ENCODE measurements at regions not wholly inside any gene's neighbourhood (a gene's known extent, or its start where the extent isn't known, plus 50 kb on each side); places are given as distances from the start of the nearest gene placed in this dataset.

DNA sequence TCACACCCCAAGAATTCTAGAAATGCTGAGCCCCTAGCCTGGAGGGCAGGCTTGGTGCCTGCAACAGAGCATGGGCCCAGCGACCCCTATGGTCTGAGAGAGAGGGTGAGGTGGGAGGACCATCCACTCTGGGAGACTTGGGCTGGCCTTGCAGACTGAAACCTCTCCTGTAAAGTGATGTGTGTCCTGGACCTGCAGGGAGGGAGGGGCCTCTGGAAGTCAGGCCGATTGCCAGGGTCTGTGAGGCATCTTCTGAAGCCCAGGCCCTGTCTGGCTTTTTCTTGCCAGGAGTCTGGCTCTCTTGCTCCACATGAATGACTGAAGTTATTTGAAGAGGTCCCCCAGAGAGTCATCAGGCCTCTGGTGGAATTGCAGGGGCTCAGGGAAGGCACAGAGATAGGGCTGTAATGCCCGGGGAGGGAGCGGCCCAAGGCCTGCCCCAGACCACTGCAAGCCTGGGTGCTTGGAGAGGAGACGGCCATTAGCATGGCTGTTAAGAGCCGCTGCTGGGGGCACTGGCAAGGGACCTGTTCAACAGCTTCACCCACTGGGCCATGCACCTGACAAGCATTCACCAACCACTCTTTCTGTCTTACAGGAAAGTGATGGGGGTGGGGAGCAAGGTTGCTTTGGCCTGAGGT is 56.0 kb upstream of the CHRNA7 start:
- H3K4me1 ChIP-seq (ENCODE audit: control insufficient read depth in 1 of 2, extremely low read depth in 1 of 2, insufficient read depth in 2 of 2, low read length in 2 of 2): peaks cover 0 to 9% of the 10 kb centered on the region in 2 experiments
- no peak overlapping the region for H3K27ac ChIP-seq (ENCODE audit: low read length)
- no peak for DNase-seq
- Mint-ChIP-seq H3K36me3 (no peaks in the 10 kb centered on the region), H3K27ac (no peak overlapping the region), H3K27me3 (peaks cover 36 to 42% of the 10 kb centered on the region in 2 donors), H3K4me1 (peaks cover 13 to 21% (median 13%) of the 10 kb centered on the region in 3 donors), H3K9me3 (no peaks in the 10 kb centered on the region), H3K4me3 (peak overlapping the region in 1 of 3 donors; percentile 55)
- no peak overlapping the region for H3K4me3 ChIP-seq (ENCODE audit: control insufficient read depth in 1 of 2, extremely low read depth in 1 of 2, low read length in 1 of 2)
- CTCF ChIA-PET: no interaction called here
- H3K9me3 ChIP-seq: no peaks in the 10 kb centered on the region
- no peaks in the 10 kb centered on the region for H3K36me3 ChIP-seq (ENCODE audit: control insufficient read depth in 2 of 2, extremely low read depth in 1 of 2, insufficient read depth in 1 of 2, low read length in 1 of 2)
- POLR2A ChIA-PET: no interaction called here
- WGBS (ENCODE audit: insufficient coverage): 81% methylated on average over 3 of the region's 6 CpGs
- H3K27me3 ChIP-seq (replicated peaks in 1 of 2; ENCODE audit: control insufficient read depth in 2 of 2, extremely low read depth in 1 of 2, insufficient read depth in 2 of 2, low read length in 1 of 2): peaks cover 0 to 45% of the 10 kb centered on the region in 2 experiments
- ATAC-seq (replicated peaks in 1 of 4): no peak

GRCh38 chr15:31974855-31975829 is 55.2 kb upstream of the CHRNA7 start:
- Histone ChIP-seq H3K4me1 (ENCODE audit: control insufficient read depth in 1 of 2, extremely low read depth in 1 of 2, insufficient read depth in 2 of 2, low read length in 2 of 2) (peaks cover 0 to 9% of the 10 kb centered on the region in 2 experiments), H3K4me3 (ENCODE audit: control insufficient read depth in 1 of 2, extremely low read depth in 1 of 2, low read length in 1 of 2) (no peak overlapping the region), H3K36me3 (ENCODE audit: control insufficient read depth in 2 of 2, extremely low read depth in 1 of 2, insufficient read depth in 1 of 2, low read length in 1 of 2) (no peaks in the 10 kb centered on the region), H3K27me3 (replicated peaks in 1 of 2; ENCODE audit: control insufficient read depth in 2 of 2, extremely low read depth in 1 of 2, insufficient read depth in 2 of 2, low read length in 1 of 2) (peaks cover 0 to 45% of the 10 kb centered on the region in 2 experiments), H3K27ac (ENCODE audit: low read length) (no peak overlapping the region), H3K9me3 (no peaks in the 10 kb centered on the region)
- CTCF ChIA-PET: no interaction called here
- peaks cover 31 to 37% of the 10 kb centered on the region in 2 donors for H3K27me3 Mint-ChIP-seq
- H3K9me3 Mint-ChIP-seq: no peaks in the 10 kb centered on the region
- peak overlapping the region; percentile 42 to 55 (median 50) for H3K4me3 Mint-ChIP-seq
- 26% methylated on average over 29 of the region's 36 CpGs for WGBS (ENCODE audit: insufficient coverage)
- H3K36me3 Mint-ChIP-seq: no peaks in the 10 kb centered on the region
- no peak overlapping the region for H3K27ac Mint-ChIP-seq
- ATAC-seq (replicated peaks in 1 of 4) (peak in 2 of 4 experiments; percentile 24 to 37), DNase-seq (peak in 13 of 35 experiments; percentile 5 to 47 (median 16))
- H3K4me1 Mint-ChIP-seq: peaks cover 13 to 21% (median 13%) of the 10 kb centered on the region in 3 donors
- POLR2A ChIA-PET: interaction anchor here in 1 of 2 donors (0.6 kb wide), 1 partner anchor 1916 kb away, joined by 3 read pairs; no protein-coding TSS in a partner anchor

- ChIA-PET CTCF (no interaction called here), POLR2A (no interaction called here)
- H3K4me1 Mint-ChIP-seq: peaks cover 13 to 21% (median 13%) of the 10 kb centered on the region in 3 donors
- Histone ChIP-seq H3K4me3 (ENCODE audit: control insufficient read depth in 1 of 2, extremely low read depth in 1 of 2, low read length in 1 of 2) (no peak overlapping the region), H3K27me3 (replicated peaks in 1 of 2; ENCODE audit: control insufficient read depth in 2 of 2, extremely low read depth in 1 of 2, insufficient read depth in 2 of 2, low read length in 1 of 2) (peaks cover 0 to 45% of the 10 kb centered on the region in 2 experiments), H3K9me3 (no peaks in the 10 kb centered on the region), H3K4me1 (ENCODE audit: control insufficient read depth in 1 of 2, extremely low read depth in 1 of 2, insufficient read depth in 2 of 2, low read length in 2 of 2) (peaks cover 0 to 9% of the 10 kb centered on the region in 2 experiments), H3K27ac (ENCODE audit: low read length) (no peak overlapping the region), H3K36me3 (ENCODE audit: control insufficient read depth in 2 of 2, extremely low read depth in 1 of 2, insufficient read depth in 1 of 2, low read length in 1 of 2) (no peaks in the 10 kb centered on the region)
- no peaks in the 10 kb centered on the region for H3K9me3 Mint-ChIP-seq
- no peak overlapping the region for H3K27ac Mint-ChIP-seq
- DNase-seq (peak in 1 of 35 experiments; percentile 6), ATAC-seq (replicated peaks in 1 of 4) (no peak)
- 91% methylated on average over 9 of the region's 9 CpGs for WGBS (ENCODE audit: insufficient coverage)
- no peaks in the 10 kb centered on the region for H3K36me3 Mint-ChIP-seq
- peak overlapping the region in 1 of 3 donors; percentile 55 for H3K4me3 Mint-ChIP-seq
- peaks cover 32 to 33% of the 10 kb centered on the region in 2 donors for H3K27me3 Mint-ChIP-seq
Measured at GRCh38 chr15:31975830-31976229, 54.5 kb upstream of the CHRNA7 start.

DNA sequence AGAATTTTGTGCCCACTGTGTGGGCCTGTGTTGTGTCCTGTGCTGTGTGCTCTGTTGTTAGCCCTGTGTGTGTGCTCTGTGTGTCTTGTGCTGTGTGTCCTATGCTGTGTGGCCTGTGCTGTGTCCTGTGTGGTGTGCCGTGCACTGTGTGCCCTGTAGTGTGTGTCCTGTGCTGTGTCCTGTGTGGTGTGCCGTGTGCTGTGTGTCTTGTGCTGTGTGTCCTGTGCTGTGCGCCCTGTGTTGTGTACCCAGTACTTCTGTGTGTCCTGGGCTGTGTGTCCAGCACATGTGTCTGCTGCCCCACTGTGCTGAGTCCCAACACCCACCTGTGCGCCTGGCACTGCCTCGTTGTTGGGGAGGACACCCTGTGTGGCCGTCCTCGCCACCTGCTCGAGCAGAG is 53.2 kb upstream of the CHRNA7 start:
- POLR2A ChIA-PET: no interaction called here
- Histone ChIP-seq H3K36me3 (ENCODE audit: control insufficient read depth in 2 of 2, extremely low read depth in 1 of 2, insufficient read depth in 1 of 2, low read length in 1 of 2) (no peaks in the 10 kb centered on the region), H3K27me3 (replicated peaks in 1 of 2; ENCODE audit: control insufficient read depth in 2 of 2, extremely low read depth in 1 of 2, insufficient read depth in 2 of 2, low read length in 1 of 2) (peaks cover 0 to 45% of the 10 kb centered on the region in 2 experiments), H3K4me1 (ENCODE audit: control insufficient read depth in 1 of 2, extremely low read depth in 1 of 2, insufficient read depth in 2 of 2, low read length in 2 of 2) (peaks cover 0 to 9% of the 10 kb centered on the region in 2 experiments), H3K4me3 (ENCODE audit: control insufficient read depth in 1 of 2, extremely low read depth in 1 of 2, low read length in 1 of 2) (no peak overlapping the region), H3K9me3 (no peaks in the 10 kb centered on the region), H3K27ac (ENCODE audit: low read length) (no peak overlapping the region)
- DNase-seq (no peak), ATAC-seq (replicated peaks in 1 of 4) (no peak)
- peaks cover 13 to 21% (median 13%) of the 10 kb centered on the region in 3 donors for H3K4me1 Mint-ChIP-seq
- H3K36me3 Mint-ChIP-seq: no peaks in the 10 kb centered on the region
- H3K9me3 Mint-ChIP-seq: no peaks in the 10 kb centered on the region
- H3K4me3 Mint-ChIP-seq: no peak overlapping the region
- H3K27ac Mint-ChIP-seq: no peak overlapping the region
- H3K27me3 Mint-ChIP-seq: peaks cover 33 to 35% of the 10 kb centered on the region in 2 donors
- CTCF ChIA-PET: interaction anchor here (0.6 to 0.8 kb wide), 2 partner anchors 8 to 10 kb away, joined by 3 to 4 read pairs; no protein-coding TSS in a partner anchor
- 69% methylated on average over 8 of the region's 8 CpGs for WGBS (ENCODE audit: insufficient coverage)

DNA sequence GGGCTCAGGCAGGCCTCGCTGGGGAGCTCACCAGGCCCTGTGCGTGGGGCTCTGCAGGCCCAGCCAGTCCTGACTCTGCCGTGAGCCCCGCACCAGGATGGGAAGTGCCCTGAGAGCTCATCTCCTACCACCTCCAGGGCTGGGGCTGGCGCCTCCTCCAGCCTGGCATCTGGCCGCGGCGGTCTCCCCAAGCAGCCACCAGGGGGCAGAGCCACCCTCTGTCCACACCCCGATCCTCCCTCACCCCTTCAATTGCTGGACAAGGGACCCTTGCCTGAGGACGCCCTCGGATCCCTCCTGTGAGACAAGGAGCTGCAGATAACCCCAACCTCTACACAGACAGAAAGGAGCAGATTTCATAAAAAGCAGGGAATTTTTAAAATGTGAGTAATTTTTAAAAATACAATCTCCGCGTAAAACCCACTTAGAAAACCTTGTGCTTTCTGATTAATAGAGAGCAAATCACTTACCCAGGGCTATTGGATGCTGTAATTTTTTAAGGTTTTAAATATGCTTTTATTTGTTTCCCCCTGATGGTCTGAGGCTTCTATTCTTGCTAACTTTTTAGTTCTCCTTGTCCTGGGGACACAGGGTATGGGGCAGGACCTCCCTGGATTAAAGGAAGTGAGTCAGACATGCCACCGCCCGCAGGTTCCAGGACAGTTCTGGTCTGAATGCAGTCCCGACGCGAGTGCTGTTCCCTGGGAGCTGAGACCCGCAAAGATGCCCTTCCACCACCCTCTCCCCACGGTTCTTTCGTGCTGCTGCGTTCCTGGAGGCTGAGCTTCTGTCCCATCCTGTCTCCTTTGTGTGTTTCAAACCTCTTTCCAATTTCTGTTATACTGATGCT is 52.3 kb upstream of the CHRNA7 start:
- Mint-ChIP-seq H3K27ac (no peak overlapping the region), H3K4me1 (peaks cover 13 to 21% (median 13%) of the 10 kb centered on the region in 3 donors), H3K36me3 (no peaks in the 10 kb centered on the region), H3K27me3 (peaks cover 33 to 35% of the 10 kb centered on the region in 2 donors), H3K4me3 (no peak overlapping the region), H3K9me3 (no peaks in the 10 kb centered on the region)
- Histone ChIP-seq H3K27ac (ENCODE audit: low read length) (no peak overlapping the region), H3K4me1 (ENCODE audit: control insufficient read depth in 1 of 2, extremely low read depth in 1 of 2, insufficient read depth in 2 of 2, low read length in 2 of 2) (peaks cover 0 to 9% of the 10 kb centered on the region in 2 experiments), H3K27me3 (replicated peaks in 1 of 2; ENCODE audit: control insufficient read depth in 2 of 2, extremely low read depth in 1 of 2, insufficient read depth in 2 of 2, low read length in 1 of 2) (peaks cover 0 to 45% of the 10 kb centered on the region in 2 experiments), H3K9me3 (no peaks in the 10 kb centered on the region), H3K4me3 (ENCODE audit: control insufficient read depth in 1 of 2, extremely low read depth in 1 of 2, low read length in 1 of 2) (no peak overlapping the region), H3K36me3 (ENCODE audit: control insufficient read depth in 2 of 2, extremely low read depth in 1 of 2, insufficient read depth in 1 of 2, low read length in 1 of 2) (no peaks in the 10 kb centered on the region)
- POLR2A ChIA-PET: no interaction called here
- CTCF ChIA-PET: interaction anchor here (0.6 to 1.0 kb wide), 3 partner anchors 9 to 11 kb away, joined by 3 to 4 read pairs (median 4); no protein-coding TSS in a partner anchor
- DNase-seq (peak in 29 of 35 experiments; percentile 12 to 65 (median 38)), ATAC-seq (replicated peaks in 1 of 4) (peak; percentile 48 to 62 (median 57))
- 24% methylated on average over 13 of the region's 22 CpGs for WGBS (ENCODE audit: insufficient coverage)
